Testis (tissue), 2 donors: ENCODE measurements at regions not wholly inside any gene's neighbourhood (a gene's known extent, or its start where the extent isn't known, plus 50 kb on each side); places are given as distances from the start of the nearest gene placed in this dataset.

Source experiments
- DNase-seq: peaks from one replicate; pipeline ENCODE4 v3.0.0-alpha.2; 2019
- H3K27ac ChIP-seq, 2 donors: fragments of 200-600 bp; sonication (generic); one replicate each; pipeline ENCODE4 v1.5.1; 2019
- H3K27me3 ChIP-seq: fragments of 200-600 bp; sonication (generic); one replicate; pipeline ENCODE4 v1.5.1; 2019
- H3K36me3 ChIP-seq: fragments of 200-600 bp; sonication (generic); one replicate; pipeline ENCODE4 v1.5.1; 2017; ENCODE audit warnings: low read depth; ENCODE audit errors: missing control alignments
- H3K4me1 ChIP-seq: fragments of 200-600 bp; sonication (generic); one replicate; pipeline ENCODE4 v1.5.1; 2019
- H3K4me3 ChIP-seq, 2 donors: fragments of 200-600 bp; sonication (generic); one replicate each; pipeline ENCODE4 v1.5.1; 2017 to 2019
- H3K9me3 ChIP-seq: fragments of 200-600 bp; sonication (generic); one replicate; pipeline ENCODE4 v1.5.1; 2017
- CTCF ChIP-seq, 3 experiments: fragments of 450-650 bp in 2 of 3; fragments of 200-600 bp in 1 of 3; sonication (generic) in 1 of 3; IDR thresholded peaks; one replicate each; pipeline ENCODE4 v1.5.1; 2016 to 2019; ENCODE audit warnings: antibody characterized with exemption in 3 of 3, mild to moderate bottlenecking in 2 of 3, moderate library complexity in 1 of 3
- POLR2A ChIP-seq: fragments of 450-650 bp; IDR thresholded peaks from one replicate; pipeline ENCODE4 v1.6.1; 2017; ENCODE audit warnings: antibody characterized with exemption, mild to moderate bottlenecking, moderate library complexity
- WGBS, 2 donors: methylation state at CpG; one replicate each; pipeline ENCODE4 v1.1.5; 2018; 5-methylcytosine and 5-hydroxymethylcytosine counted together
- intact Hi-C: fragments of 100-400 bp; cut with DNase I; formaldehyde crosslinking; loops from one replicate; pipeline ENCODE4 v1.15.1; 2023; ENCODE audit warnings: low total_unique reads

GRCh38 chr15:62248277-62248984, 83.3 kb upstream of the C2CD4B start:
- H3K27ac ChIP-seq = no peak overlapping the region
- no peaks in the 10 kb centered on the region for H3K27me3 ChIP-seq
- intact Hi-C loops = no loop called here
- TF ChIP-seq POLR2A = no peak
- no peak for TF ChIP-seq CTCF (IDR thresholded peaks at IDR 0.05)
- H3K4me3 ChIP-seq = no peak overlapping the region
- no peaks in the 10 kb centered on the region for H3K4me1 ChIP-seq
- WGBS, 2 donors = 94 to 95% methylated on average over 8 of the region's 8 CpGs
- H3K9me3 ChIP-seq = no peaks in the 10 kb centered on the region
- DNase-seq = no peak
- no peaks in the 10 kb centered on the region for H3K36me3 ChIP-seq

- Histone ChIP-seq H3K4me1 (no peaks in the 10 kb centered on the region), H3K27ac (no peak overlapping the region), H3K36me3 (no peaks in the 10 kb centered on the region), H3K27me3 (no peaks in the 10 kb centered on the region), H3K4me3 (no peak overlapping the region), H3K9me3 (no peaks in the 10 kb centered on the region)
- no peak for TF ChIP-seq CTCF (IDR thresholded peaks at IDR 0.05)
- no peak for TF ChIP-seq POLR2A
- intact Hi-C loops = no loop called here
- WGBS, 2 donors = 88 to 94% methylated on average over 4 of the region's 4 CpGs
- no peak for DNase-seq
These were observed 84.4 kb upstream of the C2CD4B start for GRCh38 chr15:62249501-62249900.

- Histone ChIP-seq H3K4me3 (no peak overlapping the region), H3K4me1 (no peaks in the 10 kb centered on the region), H3K36me3 (no peaks in the 10 kb centered on the region), H3K9me3 (no peaks in the 10 kb centered on the region), H3K27me3 (no peaks in the 10 kb centered on the region), H3K27ac (no peak overlapping the region)
- DNase-seq = no peak
- intact Hi-C loops = no loop called here
- 84% methylated on average over 6 to 8 of the region's 8 CpGs for WGBS, 2 donors
- TF ChIP-seq POLR2A = no peak
- no peak for TF ChIP-seq CTCF (IDR thresholded peaks at IDR 0.05)
These were observed 85.1 kb upstream of the C2CD4B start for GRCh38 chr15:62250186-62250585.

- intact Hi-C loops = no loop called here
These were observed 85.9 kb upstream of the C2CD4B start for GRCh38 chr15:62250978-62251377.

More at GRCh38 chr15:62250978-62251377, 85.9 kb upstream of the C2CD4B start:
- H3K36me3 ChIP-seq = no peaks in the 10 kb centered on the region
- 56 to 66% methylated on average over 6 of the region's 6 CpGs for WGBS, 2 donors
- no peak overlapping the region for H3K27ac ChIP-seq
- DNase-seq = no peak
- TF ChIP-seq POLR2A (no peak), CTCF (IDR thresholded peaks at IDR 0.05) (no peak)
- no peaks in the 10 kb centered on the region for H3K27me3 ChIP-seq
- H3K9me3 ChIP-seq = no peaks in the 10 kb centered on the region
- H3K4me3 ChIP-seq = no peak overlapping the region
- no peaks in the 10 kb centered on the region for H3K4me1 ChIP-seq
